Activated CD4-positive, alpha-beta T cell treated with anti-CD3 and anti-CD28 coated beads, Interleukin-2, amount 10 ng/mL, durations not matched to agents 24 days and 14 days (primary cell): ENCODE measurements at regions not wholly inside any gene's neighbourhood (a gene's known extent, or its start where the extent isn't known, plus 50 kb on each side); places are given as distances from the start of the nearest gene placed in this dataset.

ENCODE experiments used
- DNase-seq: peaks from one replicate; pipeline ENCODE4 v3.0.0; 2022
- H3K27ac Mint-ChIP-seq: one replicate; pipeline ENCODE4 v1.8.0; 2022; ENCODE audit warnings: mild to moderate bottlenecking, mixed read lengths
- H3K27me3 Mint-ChIP-seq: one replicate; pipeline ENCODE4 v1.8.0; 2022; ENCODE audit warnings: mixed read lengths
- H3K36me3 Mint-ChIP-seq: one replicate; pipeline ENCODE4 v1.8.0; 2022; ENCODE audit warnings: low read depth, mild to moderate bottlenecking, mixed read lengths
- H3K4me1 Mint-ChIP-seq: one replicate; pipeline ENCODE4 v1.8.0; 2021; ENCODE audit warnings: mixed read lengths
- H3K4me3 Mint-ChIP-seq: one replicate; pipeline ENCODE4 v1.8.0; 2022; ENCODE audit warnings: mild to moderate bottlenecking, moderate library complexity, mixed read lengths
- H3K9me3 Mint-ChIP-seq: one replicate; pipeline ENCODE4 v1.8.0; 2021; ENCODE audit warnings: mixed read lengths
- intact Hi-C: fragments of 100-400 bp; cut with micrococcal nuclease; formaldehyde crosslinking; loops from one replicate; pipeline ENCODE4 v1.15.1; 2023

- Mint-ChIP-seq H3K27ac (no peak overlapping the region), H3K4me1 (no peaks in the 10 kb centered on the region), H3K36me3 (no peaks in the 10 kb centered on the region), H3K27me3 (peaks cover 2% of the 10 kb centered on the region), H3K9me3 (no peaks in the 10 kb centered on the region), H3K4me3 (no peak overlapping the region)
- DNase-seq: no peak
- intact Hi-C loops: no loop called here
These were observed 66.7 kb downstream of the CD164 start for GRCh38 chr6:109315341-109316110.

- no peak overlapping the region for H3K27ac Mint-ChIP-seq
These were observed 68.0 kb downstream of the CD164 start for GRCh38 chr6:109314313-109314712.

GRCh38 chr6:109313139-109313538 is 69.1 kb downstream of the CD164 start:
- H3K27ac Mint-ChIP-seq: no peak overlapping the region
- no peak for DNase-seq
- no peaks in the 10 kb centered on the region for H3K36me3 Mint-ChIP-seq
- intact Hi-C loops: no loop called here
- no peaks in the 10 kb centered on the region for H3K9me3 Mint-ChIP-seq
- H3K4me1 Mint-ChIP-seq: peaks cover 1% of the 10 kb centered on the region
- H3K4me3 Mint-ChIP-seq: no peak overlapping the region
- peaks cover 2% of the 10 kb centered on the region for H3K27me3 Mint-ChIP-seq

More at GRCh38 chr6:109314313-109314712, 68.0 kb downstream of the CD164 start:
- no peaks in the 10 kb centered on the region for H3K4me1 Mint-ChIP-seq
- H3K9me3 Mint-ChIP-seq: no peaks in the 10 kb centered on the region
- intact Hi-C loops: no loop called here
- no peak for DNase-seq
- H3K27me3 Mint-ChIP-seq: peaks cover 2% of the 10 kb centered on the region
- H3K36me3 Mint-ChIP-seq: no peaks in the 10 kb centered on the region
- H3K4me3 Mint-ChIP-seq: no peak overlapping the region

GRCh38 chr6:109311471-109311870 is 70.8 kb downstream of the CD164 start:
- Mint-ChIP-seq H3K9me3 (no peaks in the 10 kb centered on the region), H3K27ac (no peak overlapping the region), H3K27me3 (peaks cover 2% of the 10 kb centered on the region), H3K36me3 (no peaks in the 10 kb centered on the region), H3K4me3 (no peak overlapping the region), H3K4me1 (peaks cover 8% of the 10 kb centered on the region)
- intact Hi-C loops: no loop called here
- no peak for DNase-seq

GRCh38 chr6:109309917-109310316 is 72.3 kb downstream of the CD164 start:
- Mint-ChIP-seq H3K4me3 (no peak overlapping the region), H3K9me3 (no peaks in the 10 kb centered on the region), H3K36me3 (no peaks in the 10 kb centered on the region), H3K27ac (no peak overlapping the region), H3K4me1 (peaks cover 9% of the 10 kb centered on the region), H3K27me3 (no peaks in the 10 kb centered on the region)
- DNase-seq: no peak
- intact Hi-C loops: loop anchor here (2.0 to 10.0 kb wide), 2 partner anchors 73 to 515 kb away; partner anchors contain the start of gene CD164

- Mint-ChIP-seq H3K9me3 (no peaks in the 10 kb centered on the region), H3K27ac (no peak overlapping the region), H3K27me3 (no peaks in the 10 kb centered on the region), H3K4me3 (no peak overlapping the region), H3K4me1 (peaks cover 17% of the 10 kb centered on the region), H3K36me3 (no peaks in the 10 kb centered on the region)
- no peak for DNase-seq
- intact Hi-C loops: loop anchor here (2.0 to 10.0 kb wide), 2 partner anchors 75 to 513 kb away; partner anchors contain the start of gene CD164
These were observed 74.2 kb downstream of the CD164 start for GRCh38 chr6:109308018-109308492.

GRCh38 chr6:109306733-109307132 is 75.5 kb downstream of the CD164 start:
- no peaks in the 10 kb centered on the region for H3K36me3 Mint-ChIP-seq
- intact Hi-C loops: loop anchor here (10.0 kb wide), 1 partner anchor 512 kb away; no protein-coding TSS in a partner anchor
- H3K27me3 Mint-ChIP-seq: no peaks in the 10 kb centered on the region
- no peaks in the 10 kb centered on the region for H3K9me3 Mint-ChIP-seq
- no peak overlapping the region for H3K27ac Mint-ChIP-seq
- no peak for DNase-seq
- H3K4me3 Mint-ChIP-seq: no peak overlapping the region
- peaks cover 17% of the 10 kb centered on the region for H3K4me1 Mint-ChIP-seq

- intact Hi-C loops: loop anchor here (2.0 to 10.0 kb wide), 2 partner anchors 68 to 510 kb away; no protein-coding TSS in a partner anchor
- Mint-ChIP-seq H3K36me3 (no peaks in the 10 kb centered on the region), H3K27ac (no peak overlapping the region), H3K4me3 (no peak overlapping the region), H3K4me1 (peaks cover 17% of the 10 kb centered on the region), H3K27me3 (no peaks in the 10 kb centered on the region), H3K9me3 (no peaks in the 10 kb centered on the region)
- DNase-seq: no peak
These were observed 77.2 kb downstream of the CD164 start for GRCh38 chr6:109305028-109305427.

GRCh38 chr6:109304284-109305015 is 77.8 kb downstream of the CD164 start:
- Mint-ChIP-seq H3K27me3 (no peaks in the 10 kb centered on the region), H3K27ac (peak overlapping the region; percentile 63)
- intact Hi-C loops: loop anchor here (2.0 to 10.0 kb wide), 2 partner anchors 68 to 510 kb away; no protein-coding TSS in a partner anchor

GRCh38 chr6:109303640-109304283 is 78.5 kb downstream of the CD164 start:
- intact Hi-C loops: loop anchor here (2.0 to 10.0 kb wide), 2 partner anchors 69 to 509 kb away; no protein-coding TSS in a partner anchor
- no peak for DNase-seq
- no peak overlapping the region for H3K4me3 Mint-ChIP-seq
- H3K9me3 Mint-ChIP-seq: no peaks in the 10 kb centered on the region
- no peaks in the 10 kb centered on the region for H3K36me3 Mint-ChIP-seq
- no peaks in the 10 kb centered on the region for H3K27me3 Mint-ChIP-seq
- peaks cover 17% of the 10 kb centered on the region for H3K4me1 Mint-ChIP-seq
- peak overlapping the region; percentile 63 for H3K27ac Mint-ChIP-seq

More at GRCh38 chr6:109304284-109305015, 77.8 kb downstream of the CD164 start:
- Mint-ChIP-seq H3K4me3 (no peak overlapping the region), H3K36me3 (no peaks in the 10 kb centered on the region), H3K4me1 (peaks cover 17% of the 10 kb centered on the region), H3K9me3 (no peaks in the 10 kb centered on the region)
- DNase-seq: no peak

GRCh38 chr6:109303164-109303563 is 79.1 kb downstream of the CD164 start:
- Mint-ChIP-seq H3K4me1 (peaks cover 16% of the 10 kb centered on the region), H3K9me3 (no peaks in the 10 kb centered on the region), H3K4me3 (no peak overlapping the region), H3K27ac (no peak overlapping the region), H3K27me3 (no peaks in the 10 kb centered on the region), H3K36me3 (no peaks in the 10 kb centered on the region)
- intact Hi-C loops: loop anchor here (10.0 kb wide), 1 partner anchor 508 kb away; no protein-coding TSS in a partner anchor
- no peak for DNase-seq

GRCh38 chr6:109302176-109302575 is 80.1 kb downstream of the CD164 start:
- intact Hi-C loops: loop anchor here (10.0 kb wide), 1 partner anchor 507 kb away; no protein-coding TSS in a partner anchor
- no peak for DNase-seq
- H3K4me1 Mint-ChIP-seq: peaks cover 12% of the 10 kb centered on the region
- H3K27me3 Mint-ChIP-seq: no peaks in the 10 kb centered on the region
- no peaks in the 10 kb centered on the region for H3K9me3 Mint-ChIP-seq
- no peak overlapping the region for H3K4me3 Mint-ChIP-seq
- H3K36me3 Mint-ChIP-seq: no peaks in the 10 kb centered on the region
- no peak overlapping the region for H3K27ac Mint-ChIP-seq

- H3K4me1 Mint-ChIP-seq: peaks cover 12% of the 10 kb centered on the region
These were observed 80.8 kb downstream of the CD164 start for GRCh38 chr6:109301418-109301817.

More at GRCh38 chr6:109301418-109301817, 80.8 kb downstream of the CD164 start:
- no peaks in the 10 kb centered on the region for H3K36me3 Mint-ChIP-seq
- H3K27me3 Mint-ChIP-seq: peaks cover 2% of the 10 kb centered on the region
- no peak for DNase-seq
- intact Hi-C loops: loop anchor here (10.0 kb wide), 1 partner anchor 507 kb away; no protein-coding TSS in a partner anchor
- H3K4me3 Mint-ChIP-seq: no peak overlapping the region
- H3K27ac Mint-ChIP-seq: no peak overlapping the region
- no peaks in the 10 kb centered on the region for H3K9me3 Mint-ChIP-seq
